ENCODE measurements at regions not wholly inside any gene's neighbourhood (a gene's known extent, or its start where the extent isn't known, plus 50 kb on each side); places are given as distances from the start of the nearest gene placed in this dataset.

GRCh38 chr12:84807249-84807648 lies 105.3 kb downstream of the SLC6A15 start:
- DNase-seq = no peak

- DNase-seq = no peak
These were observed 107.1 kb downstream of the SLC6A15 start for GRCh38 chr12:84805474-84805858.

GRCh38 chr12:84804691-84805473 lies 107.7 kb downstream of the SLC6A15 start:
- DNase-seq = no peak

GRCh38 chr12:84803661-84804060 lies 108.9 kb downstream of the SLC6A15 start:
- no peak for DNase-seq

GRCh38 chr12:84802161-84802560 lies 110.4 kb downstream of the SLC6A15 start:
- DNase-seq = no peak

GRCh38 chr12:84793558-84794367 lies 118.8 kb downstream of the SLC6A15 start:
- DNase-seq = no peak

DNA sequence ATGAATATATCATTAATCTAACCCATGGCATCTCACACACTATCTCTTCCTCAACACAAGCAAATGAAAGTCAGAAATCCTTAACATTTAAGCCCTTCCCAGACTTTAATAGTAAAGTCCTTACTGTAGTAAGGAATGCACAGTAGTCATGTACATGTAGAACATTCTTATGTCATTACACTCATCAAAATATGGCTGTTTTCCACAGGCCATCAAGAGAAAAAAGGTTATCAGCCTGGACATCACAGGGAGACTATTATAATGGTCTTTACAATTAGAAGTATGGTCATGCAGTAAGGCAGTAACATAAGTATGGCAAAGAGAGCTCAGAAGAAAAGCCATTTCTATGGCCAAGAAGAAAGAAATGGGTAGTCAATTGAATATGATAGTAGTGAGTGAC lies 121.2 kb downstream of the SLC6A15 start:
- DNase-seq = no peak

- no peak for DNase-seq
These were observed 123.4 kb downstream of the SLC6A15 start for GRCh38 chr12:84789184-84789583.

GRCh38 chr12:84787253-84787652 lies 125.3 kb downstream of the SLC6A15 start:
- DNase-seq = no peak

DNA sequence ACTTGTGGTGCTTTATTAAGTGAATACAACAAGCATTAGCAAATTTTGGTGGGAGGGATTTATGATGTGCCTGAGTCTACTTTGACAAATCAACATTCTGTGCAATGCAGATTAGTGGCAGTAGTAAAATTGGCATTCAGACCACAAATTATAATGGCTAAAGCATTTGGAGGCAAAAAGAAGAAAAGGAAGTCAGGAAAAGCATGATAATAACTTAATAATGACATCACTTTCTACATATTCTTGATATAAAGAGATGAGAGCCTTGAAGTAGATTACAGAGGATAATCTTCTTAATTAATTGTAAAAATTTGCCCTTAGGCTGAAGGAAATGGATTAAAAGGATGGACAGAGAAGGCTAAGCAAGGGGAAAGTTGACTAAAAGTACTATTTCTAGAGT lies 126.0 kb downstream of the SLC6A15 start:
- DNase-seq = no peak

DNA sequence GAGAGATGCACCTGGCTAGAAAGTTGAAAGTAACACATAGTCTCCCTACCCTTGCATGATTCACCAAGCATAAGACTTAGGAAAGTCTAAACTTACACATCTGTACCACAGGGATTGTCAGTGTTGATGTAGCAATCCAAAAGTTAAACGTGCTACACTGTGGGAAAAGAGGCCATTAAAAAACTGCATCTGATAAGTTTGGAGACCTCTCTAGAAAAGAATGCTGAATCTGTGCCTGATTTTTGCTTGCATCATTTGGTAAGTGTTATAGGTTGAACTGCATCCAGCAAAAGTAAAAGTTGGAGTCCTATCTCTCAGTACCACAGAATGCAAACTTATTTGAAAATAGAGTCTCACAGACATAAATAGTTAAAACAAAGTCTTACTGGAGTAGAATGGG lies 126.6 kb downstream of the SLC6A15 start:
- DNase-seq = no peak

DNA sequence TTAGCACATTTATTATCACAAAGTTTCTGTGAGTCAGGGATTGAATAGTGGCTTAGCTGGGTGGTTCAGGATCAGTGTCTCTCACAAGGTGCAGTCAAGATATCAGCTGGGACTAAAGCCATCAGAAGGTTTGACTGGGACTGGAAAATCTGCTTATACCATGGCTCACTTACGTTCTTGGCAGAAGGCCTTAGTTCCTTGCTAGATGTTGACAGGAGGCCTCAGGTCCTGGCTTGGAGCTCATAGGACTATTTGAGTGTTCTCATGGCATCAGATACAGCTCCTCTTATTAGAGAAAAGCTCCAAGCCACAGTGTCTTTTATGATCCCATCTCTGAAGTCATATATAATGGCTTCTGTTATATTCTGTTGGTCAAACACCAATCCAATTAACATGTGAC lies 127.3 kb downstream of the SLC6A15 start:
- DNase-seq = no peak

- DNase-seq = no peak
These were observed 133.4 kb downstream of the SLC6A15 start for GRCh38 chr12:84779169-84779568.

- DNase-seq = no peak
These were observed 140.3 kb downstream of the SLC6A15 start for GRCh38 chr12:84772281-84772680.

DNA sequence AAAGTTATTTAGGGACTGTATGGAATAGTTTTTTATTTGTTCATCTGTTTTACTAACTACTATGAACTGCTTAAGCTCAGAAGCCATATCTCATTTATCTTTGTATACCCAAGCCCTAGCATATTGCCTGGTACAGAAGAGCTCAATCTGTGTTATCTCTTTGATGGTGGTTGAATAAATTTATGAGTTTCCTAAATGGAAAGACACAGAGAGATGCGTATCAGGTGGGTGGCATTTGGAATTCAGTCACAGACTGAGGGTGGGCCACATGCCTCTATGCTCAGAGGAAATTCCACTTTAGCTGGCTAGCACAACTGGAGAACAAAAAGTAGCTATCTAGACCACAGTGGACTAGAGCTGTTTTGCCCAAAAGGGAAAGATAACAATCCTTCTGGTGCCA lies 145.5 kb downstream of the SLC6A15 start:
- DNase-seq = no peak

DNA sequence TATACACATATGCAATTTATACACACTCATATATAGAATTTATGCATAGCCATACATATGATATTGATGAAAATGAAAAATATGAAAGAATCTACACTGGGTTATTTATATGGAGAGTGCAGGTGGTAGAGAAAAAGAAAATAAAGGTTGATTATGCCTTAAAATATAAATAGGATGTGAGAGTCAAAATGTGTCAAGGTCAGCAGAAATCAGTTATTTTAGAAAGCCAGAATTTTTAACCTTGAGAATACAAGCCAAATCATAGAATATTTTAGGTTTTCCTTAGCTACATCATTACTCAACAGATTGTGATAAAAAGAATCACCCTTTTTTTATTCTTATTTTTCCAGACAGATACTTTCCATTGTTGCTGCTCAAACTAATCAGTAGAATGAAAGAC lies 146.2 kb downstream of the SLC6A15 start:
- DNase-seq = no peak

DNA sequence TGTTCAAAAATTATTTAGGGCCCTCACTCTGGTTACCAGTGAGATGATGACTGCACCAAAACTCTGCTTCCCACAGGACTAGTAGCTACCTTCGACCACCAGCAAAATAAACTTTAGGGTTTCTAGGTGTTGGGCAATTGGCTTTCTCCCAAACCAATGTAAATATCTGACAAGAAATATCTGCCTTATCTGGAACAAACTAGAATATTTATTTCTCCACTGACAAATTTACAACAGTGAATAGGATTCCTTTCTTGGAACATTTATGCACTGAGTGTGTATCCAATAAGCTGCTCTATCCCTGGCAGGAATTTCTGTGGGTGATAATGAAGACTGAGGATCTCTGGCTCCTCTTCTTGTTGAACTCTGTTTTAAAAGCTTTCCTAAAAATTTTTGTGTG lies 148.6 kb downstream of the SLC6A15 start:
- DNase-seq = no peak

GRCh38 chr12:84763107-84763506 lies 149.5 kb downstream of the SLC6A15 start:
- DNase-seq = no peak

GRCh38 chr12:84760091-84760865 lies 152.3 kb downstream of the SLC6A15 start:
- DNase-seq = no peak

- DNase-seq = no peak
These were observed 154.6 kb downstream of the SLC6A15 start for GRCh38 chr12:84757978-84758377.

GRCh38 chr12:84756961-84757360 lies 155.6 kb downstream of the SLC6A15 start:
- no peak for DNase-seq

- DNase-seq = no peak
These were observed 167.5 kb downstream of the SLC6A15 start for GRCh38 chr12:84745127-84745526.

- no peak for DNase-seq
These were observed 170.9 kb downstream of the SLC6A15 start for GRCh38 chr12:84741692-84742091.

- DNase-seq = no peak
These were observed 171.6 kb downstream of the SLC6A15 start for GRCh38 chr12:84741031-84741430.
